GM21717 (cell line): ENCODE measurements at regions not wholly inside any gene's neighbourhood (a gene's known extent, or its start where the extent isn't known, plus 50 kb on each side); places are given as distances from the start of the nearest gene placed in this dataset.
"Not testable (repeated sequence)": the region's sequence is repeated elsewhere in the genome, so short reads cannot be mapped to it uniquely, and the experiment has no call there.

ENCODE experiments used
- ATAC-seq: cut with Tn5 transposase; IDR thresholded peaks from one replicate; pipeline ENCODE4 v1.9.1; 2021; ENCODE audit warnings: mild to moderate bottlenecking, moderate library complexity; ENCODE audit not compliant: unreplicated experiment

- no peak for ATAC-seq
These were observed 582.7 kb downstream of the REEP3 start for GRCh38 chr10:64103750-64104470.

GRCh38 chr10:64109926-64110495 is 588.8 kb downstream of the REEP3 start:
- ATAC-seq, result no peak

GRCh38 chr10:64112701-64113355 is 591.6 kb downstream of the REEP3 start:
- ATAC-seq, result no peak

GRCh38 chr10:64113375-64113774 is 592.2 kb downstream of the REEP3 start:
- ATAC-seq, result no peak

GRCh38 chr10:64113792-64114191 is 592.6 kb downstream of the REEP3 start:
- ATAC-seq, result no peak

GRCh38 chr10:64115471-64115870 is 594.3 kb downstream of the REEP3 start:
- ATAC-seq, result no peak

GRCh38 chr10:64115908-64116643 is 594.9 kb downstream of the REEP3 start:
- no peak for ATAC-seq

- no peak for ATAC-seq
These were observed 595.5 kb downstream of the REEP3 start for GRCh38 chr10:64116707-64117106.

- no peak for ATAC-seq
These were observed 597.5 kb downstream of the REEP3 start for GRCh38 chr10:64118736-64119135.

GRCh38 chr10:64120301-64120980 is 599.2 kb downstream of the REEP3 start:
- ATAC-seq, result not testable (repeated sequence)

GRCh38 chr10:64130152-64130551 is 609.0 kb downstream of the REEP3 start:
- no peak for ATAC-seq

GRCh38 chr10:64134676-64135075 is 613.5 kb downstream of the REEP3 start:
- no peak for ATAC-seq

- ATAC-seq, result no peak
These were observed 621.2 kb downstream of the REEP3 start for GRCh38 chr10:64142395-64142794.

GRCh38 chr10:64148607-64149006 is 627.4 kb downstream of the REEP3 start:
- no peak for ATAC-seq

- no peak for ATAC-seq
These were observed 635.0 kb downstream of the REEP3 start for GRCh38 chr10:64156166-64156565.

- no peak for ATAC-seq
These were observed 637.4 kb downstream of the REEP3 start for GRCh38 chr10:64158551-64158950.

- ATAC-seq, result no peak
These were observed 639.0 kb downstream of the REEP3 start for GRCh38 chr10:64159910-64160872.

- ATAC-seq, result no peak
These were observed 649.6 kb downstream of the REEP3 start for GRCh38 chr10:64170791-64171190.

GRCh38 chr10:64173826-64174225 is 652.6 kb downstream of the REEP3 start:
- ATAC-seq, result no peak
